IMR-90 (cell line): ENCODE measurements at regions not wholly inside any gene's neighbourhood (a gene's known extent, or its start where the extent isn't known, plus 50 kb on each side); places are given as distances from the start of the nearest gene placed in this dataset.

ENCODE experiments used
- ATAC-seq: fragments of 200-7000 bp; cut with Tn5 transposase; 2 replicates; pipeline ENCODE4 v1.9.1; 2020; ENCODE audit warnings: low read depth, mild to moderate bottlenecking, moderate library complexity
- BruUV-seq: library from RNA; stranded (reverse); fragments of 400-500 nt; replicated peaks from 2 replicates; lab custom pipeline; 2021; lab: Mats Ljungman, UMichigan
- CTCF ChIA-PET: fragments of 300-600 bp; formaldehyde crosslinking; extraction: SDS; loops from one replicate; lab custom pipeline; 2021; ENCODE audit warnings: antibody characterized with exemption; lab: Yijun Ruan, JAX
- POLR2A ChIA-PET: fragments of 300-600 bp; sonication (Branson Sonifier 250); formaldehyde crosslinking; loops from one replicate; lab custom pipeline; 2022; ENCODE audit warnings: antibody characterized with exemption; ENCODE audit not compliant: unreplicated experiment; lab: Charles Lee
- DNase-seq: peaks from one replicate; pipeline ENCODE4 v3.0.0; 2013
- H2AFZ ChIP-seq: replicated peaks from 2 replicates; pipeline ENCODE3; 2013; ENCODE audit warnings: low read length, mild to moderate bottlenecking; ENCODE audit not compliant: poor library complexity
- H2AK5ac ChIP-seq: 2 replicates; pipeline ENCODE4 v1.6.1; 2013; ENCODE audit warnings: low read depth, low read length, inconsistent platforms
- H2AK9ac ChIP-seq: replicated peaks from 2 replicates; pipeline ENCODE3; 2013; ENCODE audit warnings: mild to moderate bottlenecking, low read depth, low read length, moderate library complexity; ENCODE audit not compliant: poor library complexity
- H2BK120ac ChIP-seq: 2 replicates; pipeline ENCODE4 v1.6.1; 2013; ENCODE audit warnings: low read depth, low read length, inconsistent platforms
- H2BK15ac ChIP-seq: 3 replicates; pipeline ENCODE4 v1.6.1; 2013; ENCODE audit warnings: low read depth, low read length, inconsistent platforms
- H2BK20ac ChIP-seq: 2 replicates; pipeline ENCODE4 v1.6.1; 2013; ENCODE audit warnings: low read depth, mild to moderate bottlenecking, inconsistent platforms, low read length, moderate library complexity
- H2BK5ac ChIP-seq: 2 replicates; pipeline ENCODE4 v1.6.1; 2013; ENCODE audit warnings: mild to moderate bottlenecking, low read depth, low read length, inconsistent platforms; ENCODE audit not compliant: poor library complexity, severe bottlenecking
- H3K14ac ChIP-seq: replicated peaks from 2 replicates; pipeline ENCODE4 v1.6.1; 2013; ENCODE audit warnings: low read depth, low read length, inconsistent platforms
- H3K18ac ChIP-seq: 2 replicates; pipeline ENCODE4 v1.6.1; 2013; ENCODE audit warnings: low read depth, low read length, control low read depth
- H3K23ac ChIP-seq: 2 replicates; pipeline ENCODE4 v1.6.1; 2013; ENCODE audit warnings: low read depth, low read length, inconsistent platforms
- H3K27ac ChIP-seq: 2 replicates; pipeline ENCODE4 v1.5.1; 2013; ENCODE audit warnings: mild to moderate bottlenecking, control low read depth, low read length; ENCODE audit not compliant: insufficient read depth
- H3K27me3 ChIP-seq: 2 replicates; pipeline ENCODE4 v1.6.1; 2013; ENCODE audit warnings: low read length; ENCODE audit not compliant: control insufficient read depth, insufficient read depth
- H3K36me3 ChIP-seq: 2 replicates; pipeline ENCODE4 v1.6.1; 2013; ENCODE audit warnings: low read length, mixed read lengths; ENCODE audit not compliant: control insufficient read depth, insufficient read depth
- H3K4ac ChIP-seq: 2 replicates; pipeline ENCODE4 v1.6.1; 2013; ENCODE audit warnings: low read depth, low read length, inconsistent platforms
- H3K4me1 ChIP-seq: 2 replicates; pipeline ENCODE4 v1.6.1; 2013; ENCODE audit warnings: low read length, mixed read lengths; ENCODE audit not compliant: control insufficient read depth, insufficient read depth
- H3K4me2 ChIP-seq: 2 replicates; pipeline ENCODE4 v1.6.1; 2013; ENCODE audit warnings: low read depth, mild to moderate bottlenecking, control low read depth, low read length, moderate library complexity
- H3K4me3 ChIP-seq: 2 replicates; pipeline ENCODE4 v1.5.1; 2013; ENCODE audit warnings: low read depth, mild to moderate bottlenecking, control low read depth, low read length, moderate library complexity; ENCODE audit not compliant: insufficient read depth
- H3K56ac ChIP-seq: 2 replicates; pipeline ENCODE4 v1.6.1; 2013; ENCODE audit warnings: low read length, inconsistent platforms; ENCODE audit not compliant: insufficient read depth; ENCODE audit errors: extremely low read depth
- H3K79me1 ChIP-seq, 2 experiments: 2 replicates each; pipeline ENCODE4 v1.6.1; 2013; ENCODE audit warnings: low read length in 2 of 2, inconsistent platforms in 1 of 2, low read depth in 1 of 2
- H3K9ac ChIP-seq: 2 replicates; pipeline ENCODE4 v1.6.1; 2013; ENCODE audit warnings: low read depth, low read length, control low read depth
- H3K9me1 ChIP-seq: 2 replicates; pipeline ENCODE4 v1.6.1; 2013; ENCODE audit warnings: low read length, inconsistent platforms; ENCODE audit not compliant: insufficient read depth
- H3K9me3 ChIP-seq: 2 replicates; pipeline ENCODE4 v1.6.1; 2013; ENCODE audit warnings: low read length; ENCODE audit not compliant: control insufficient read depth, insufficient read depth
- H4K20me1 ChIP-seq: 2 replicates; pipeline ENCODE4 v1.6.1; 2013; ENCODE audit warnings: low read length, inconsistent platforms; ENCODE audit not compliant: insufficient read depth
- H4K5ac ChIP-seq: 2 replicates; pipeline ENCODE4 v1.6.1; 2013; ENCODE audit warnings: mild to moderate bottlenecking, low read depth, low read length, control low read depth
- H4K8ac ChIP-seq, 2 experiments: 2 replicates each; pipeline ENCODE4 v1.6.1; 2013; ENCODE audit warnings: low read depth in 2 of 2, low read length in 2 of 2, control low read depth in 1 of 2, inconsistent platforms in 1 of 2
- H4K91ac ChIP-seq: 2 replicates; pipeline ENCODE4 v1.6.1; 2013; ENCODE audit warnings: low read depth, low read length, inconsistent platforms; ENCODE audit not compliant: insufficient read depth
- BHLHE40 ChIP-seq: fragments of 150-350 bp; IDR thresholded peaks from 2 replicates; pipeline ENCODE4 v1.6.1; 2016; ENCODE audit warnings: mild to moderate bottlenecking, low read depth, low read length
- CEBPB ChIP-seq: IDR thresholded peaks from 2 replicates; pipeline ENCODE4 v1.6.1; 2012; ENCODE audit warnings: low read depth, low read length, improper control_type of control experiment
- CHD1 ChIP-seq: IDR thresholded peaks from 2 replicates; pipeline ENCODE4 v1.6.1; 2012; ENCODE audit warnings: low read depth, low read length, improper control_type of control experiment
- MAFK ChIP-seq: IDR thresholded peaks from 2 replicates; pipeline ENCODE4 v1.6.1; 2012; ENCODE audit warnings: low read depth, low read length, improper control_type of control experiment
- MAZ ChIP-seq: IDR thresholded peaks from 2 replicates; pipeline ENCODE4 v1.6.1; 2012; ENCODE audit warnings: low read depth, mild to moderate bottlenecking, low read length, improper control_type of control experiment, moderate library complexity, borderline replicate concordance
- MXI1 ChIP-seq: IDR thresholded peaks from 2 replicates; pipeline ENCODE4 v1.6.1; 2012; ENCODE audit warnings: low read depth, mild to moderate bottlenecking, low read length, moderate library complexity, borderline replicate concordance
- NFE2L2 ChIP-seq: fragments of 150-350 bp; IDR thresholded peaks from 2 replicates; pipeline ENCODE4 v1.6.1; 2016; ENCODE audit warnings: low read depth, mild to moderate bottlenecking, low read length
- RFX5 ChIP-seq: IDR thresholded peaks from 2 replicates; pipeline ENCODE4 v1.8.0; 2012; ENCODE audit warnings: low read depth, mild to moderate bottlenecking, low read length, moderate library complexity
- SMC3 ChIP-seq: fragments of 150-350 bp; IDR thresholded peaks from 2 replicates; pipeline ENCODE4 v1.6.1; 2016; ENCODE audit warnings: low read depth, mild to moderate bottlenecking, antibody characterized with exemption, low read length, moderate library complexity
- WGBS, 2 experiments: methylation state at CpG; one replicate each; pipeline versions ENCODE4 v1.1.5 to v1.1.7; 2013; ENCODE audit warnings: missing lambda C conversion rate in 2 of 2; ENCODE audit not compliant: insufficient read length in 1 of 2; ENCODE audit errors: extremely low coverage in 2 of 2; 5-methylcytosine and 5-hydroxymethylcytosine counted together
- dilution Hi-C: fragments of 300-500 bp; cut with HindIII; formaldehyde crosslinking; loops from one replicate; pipeline ENCODE4 v1.14.3; 2018; ENCODE audit warnings: low sequenced_read_pairs; ENCODE audit not compliant: unreplicated experiment
- in situ Hi-C: fragments of 300-500 bp; cut with MboI; formaldehyde crosslinking; loops from 3 replicates; pipeline ENCODE4 v1.14.3; 2019; ENCODE audit warnings: low sequenced_read_pairs, inconsistent platforms, mixed read lengths
- intact Hi-C: fragments of 100-400 bp; cut with micrococcal nuclease; formaldehyde crosslinking; loops from 2 replicates; pipeline ENCODE4 v1.10.0; 2022
- TF ChIP-seq, protein P1 (sequence below): conservative IDR thresholded peaks from 2 replicates; pipeline ENCODE4 v1.5.1; 2012; ENCODE audit warnings: mild to moderate bottlenecking, low read depth, low read length, improper control_type of control experiment
- TF ChIP-seq, protein P2 (sequence below): fragments of 150-350 bp; IDR thresholded peaks from 2 replicates; pipeline ENCODE4 v1.6.1; 2016; ENCODE audit warnings: low read depth, mild to moderate bottlenecking, low read length, moderate library complexity, borderline replicate concordance
- TF ChIP-seq, protein P3 (sequence below): fragments of 150-350 bp; IDR thresholded peaks from 2 replicates; pipeline ENCODE4 v1.6.1; 2017; ENCODE audit warnings: mild to moderate bottlenecking, antibody characterized with exemption, low read length, low read depth

DNA sequence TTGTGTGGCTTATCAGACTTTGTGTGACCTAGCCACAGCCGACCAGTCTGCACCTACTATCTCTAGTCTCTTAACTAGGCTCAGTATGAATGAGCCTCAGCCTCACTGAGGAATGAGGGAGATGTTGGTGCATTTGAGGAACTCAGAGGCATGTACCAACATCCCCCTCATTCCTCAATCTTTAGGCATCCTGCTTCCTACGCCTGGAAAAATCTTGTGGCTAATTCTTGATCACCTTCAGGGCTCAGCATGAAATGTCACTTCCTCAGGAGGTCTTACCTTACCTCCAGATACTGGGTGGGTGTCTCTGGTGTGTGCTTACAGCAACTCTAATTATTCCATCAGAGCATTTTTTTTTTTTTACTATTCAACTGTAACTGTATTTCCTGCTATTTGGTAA is 148.8 kb upstream of the TMCC3 start:
- Histone ChIP-seq H2BK15ac (no peak overlapping the region), H3K56ac (no peak overlapping the region), H3K14ac (no peak overlapping the region), H2BK120ac (no peak overlapping the region), H4K20me1 (no peaks in the 10 kb centered on the region), H4K8ac (no peak overlapping the region), H3K4ac (no peak overlapping the region), H3K27ac (no peak overlapping the region), H2AFZ (no peak overlapping the region), H3K79me1 (no peaks in the 10 kb centered on the region), H3K9me1 (no peaks in the 10 kb centered on the region), H3K9ac (no peak overlapping the region), H3K4me3 (no peak overlapping the region), H3K27me3 (peaks cover 2% of the 10 kb centered on the region; the same call in 1 of the 2 replicates), H3K18ac (no peak overlapping the region), H2AK9ac (no peak overlapping the region), H3K4me1 (no peaks in the 10 kb centered on the region), H3K23ac (no peak overlapping the region), H2AK5ac (no peak overlapping the region), H4K5ac (no peak overlapping the region), H3K4me2 (no peak overlapping the region), H3K36me3 (no peaks in the 10 kb centered on the region), H3K9me3 (no peaks in the 10 kb centered on the region), H2BK20ac (no peak overlapping the region), H2BK5ac (no peak overlapping the region), H4K91ac (no peak overlapping the region)
- dilution Hi-C loops, result no loop called here
- no peak for DNase-seq
- intact Hi-C loops, result no loop called here
- BruUV-seq, result no TSS peak
- WGBS, 2 experiments, result no CpG with 5 or more reads among the region's 2 CpGs
- TF ChIP-seq BHLHE40 (no peak), MXI1 (no peak), SMC3 (no peak), CEBPB (no peak), MAFK (no peak), NFE2L2 (no peak), RFX5 (no peak), MAZ (no peak), CHD1 (no peak)
- TF ChIP-seq, protein P1, sequence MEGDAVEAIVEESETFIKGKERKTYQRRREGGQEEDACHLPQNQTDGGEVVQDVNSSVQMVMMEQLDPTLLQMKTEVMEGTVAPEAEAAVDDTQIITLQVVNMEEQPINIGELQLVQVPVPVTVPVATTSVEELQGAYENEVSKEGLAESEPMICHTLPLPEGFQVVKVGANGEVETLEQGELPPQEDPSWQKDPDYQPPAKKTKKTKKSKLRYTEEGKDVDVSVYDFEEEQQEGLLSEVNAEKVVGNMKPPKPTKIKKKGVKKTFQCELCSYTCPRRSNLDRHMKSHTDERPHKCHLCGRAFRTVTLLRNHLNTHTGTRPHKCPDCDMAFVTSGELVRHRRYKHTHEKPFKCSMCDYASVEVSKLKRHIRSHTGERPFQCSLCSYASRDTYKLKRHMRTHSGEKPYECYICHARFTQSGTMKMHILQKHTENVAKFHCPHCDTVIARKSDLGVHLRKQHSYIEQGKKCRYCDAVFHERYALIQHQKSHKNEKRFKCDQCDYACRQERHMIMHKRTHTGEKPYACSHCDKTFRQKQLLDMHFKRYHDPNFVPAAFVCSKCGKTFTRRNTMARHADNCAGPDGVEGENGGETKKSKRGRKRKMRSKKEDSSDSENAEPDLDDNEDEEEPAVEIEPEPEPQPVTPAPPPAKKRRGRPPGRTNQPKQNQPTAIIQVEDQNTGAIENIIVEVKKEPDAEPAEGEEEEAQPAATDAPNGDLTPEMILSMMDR, result no peak
- TF ChIP-seq, protein P2, sequence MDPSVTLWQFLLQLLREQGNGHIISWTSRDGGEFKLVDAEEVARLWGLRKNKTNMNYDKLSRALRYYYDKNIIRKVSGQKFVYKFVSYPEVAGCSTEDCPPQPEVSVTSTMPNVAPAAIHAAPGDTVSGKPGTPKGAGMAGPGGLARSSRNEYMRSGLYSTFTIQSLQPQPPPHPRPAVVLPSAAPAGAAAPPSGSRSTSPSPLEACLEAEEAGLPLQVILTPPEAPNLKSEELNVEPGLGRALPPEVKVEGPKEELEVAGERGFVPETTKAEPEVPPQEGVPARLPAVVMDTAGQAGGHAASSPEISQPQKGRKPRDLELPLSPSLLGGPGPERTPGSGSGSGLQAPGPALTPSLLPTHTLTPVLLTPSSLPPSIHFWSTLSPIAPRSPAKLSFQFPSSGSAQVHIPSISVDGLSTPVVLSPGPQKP, result no peak
- TF ChIP-seq, protein P3, sequence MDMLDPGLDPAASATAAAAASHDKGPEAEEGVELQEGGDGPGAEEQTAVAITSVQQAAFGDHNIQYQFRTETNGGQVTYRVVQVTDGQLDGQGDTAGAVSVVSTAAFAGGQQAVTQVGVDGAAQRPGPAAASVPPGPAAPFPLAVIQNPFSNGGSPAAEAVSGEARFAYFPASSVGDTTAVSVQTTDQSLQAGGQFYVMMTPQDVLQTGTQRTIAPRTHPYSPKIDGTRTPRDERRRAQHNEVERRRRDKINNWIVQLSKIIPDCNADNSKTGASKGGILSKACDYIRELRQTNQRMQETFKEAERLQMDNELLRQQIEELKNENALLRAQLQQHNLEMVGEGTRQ, result no peak
- ChIA-PET CTCF (no interaction called here), POLR2A (no interaction called here)
- ATAC-seq, result no peak
- in situ Hi-C loops, result no loop called here
